Gastroesophageal sphincter (tissue), 4 donors: ENCODE measurements at regions not wholly inside any gene's neighbourhood (a gene's known extent, or its start where the extent isn't known, plus 50 kb on each side); places are given as distances from the start of the nearest gene placed in this dataset.
A peak's percentile ranks its signal among the peaks of the same experiment; 100 is the strongest.

ENCODE experiments used
- ATAC-seq: fragments of 150-250 bp; one replicate; pipeline ENCODE4 v1.9.1; 2016; ENCODE audit warnings: mild to moderate bottlenecking, moderate library complexity
- H3K27ac ChIP-seq, 4 donors: fragments of 200-600 bp; sonication (generic) in 3 of 4; 1 replicate in 3 of 4; 2 replicates in 1 of 4; pipeline ENCODE4 v1.5.1; 2016 to 2019
- H3K27me3 ChIP-seq: fragments of 200-600 bp; sonication (generic); one replicate; pipeline ENCODE4 v1.5.1; 2019
- H3K36me3 ChIP-seq, 2 donors: fragments of 200-600 bp; sonication (generic); one replicate each; pipeline ENCODE4 v1.5.1; 2019; ENCODE audit warnings: control low read depth in 1 of 2
- H3K4me1 ChIP-seq, 3 donors: fragments of 200-600 bp; sonication (generic); 1 replicate in 2 of 3; 2 replicates in 1 of 3; pipeline ENCODE4 v1.5.1; 2016 to 2019; ENCODE audit warnings: control low read depth in 2 of 3
- H3K4me3 ChIP-seq, 2 donors: fragments of 200-600 bp; sonication (generic); one replicate each; pipeline ENCODE4 v1.5.1; 2019; ENCODE audit warnings: mild to moderate bottlenecking in 1 of 2, moderate library complexity in 1 of 2
- H3K9me3 ChIP-seq, 3 donors: fragments of 200-600 bp; sonication (generic); one replicate each; pipeline ENCODE4 v1.5.1; 2017 to 2019; ENCODE audit warnings: control low read depth in 2 of 3
- EP300 ChIP-seq: sonication (generic); formaldehyde crosslinking; IDR thresholded peaks from one replicate; pipeline ENCODE4 v1.6.1; 2017; ENCODE audit warnings: antibody characterized with exemption, mild to moderate bottlenecking
- POLR2A ChIP-seq, 2 donors: fragments of 450-650 bp; IDR thresholded peaks; one replicate each; pipeline ENCODE4 v1.6.1; 2017; ENCODE audit warnings: antibody characterized with exemption in 2 of 2, mild to moderate bottlenecking in 2 of 2, moderate library complexity in 1 of 2
- POLR2AphosphoS5 ChIP-seq: sonication (generic); formaldehyde crosslinking; IDR thresholded peaks from one replicate; pipeline ENCODE4 v1.6.1; 2017; ENCODE audit warnings: antibody characterized with exemption
- WGBS, 2 donors: methylation state at CpG; one replicate each; pipeline ENCODE4 v1.1.5; 2018; ENCODE audit warnings: low coverage in 1 of 2; 5-methylcytosine and 5-hydroxymethylcytosine counted together
- TF ChIP-seq, protein P1 (sequence below), 4 experiments: fragments of 200-600 bp in 2 of 4; fragments of 450-650 bp in 2 of 4; sonication (generic) in 1 of 4; IDR thresholded peaks; one replicate each; pipeline ENCODE4 v1.5.1; 2017 to 2019; ENCODE audit warnings: antibody characterized with exemption in 4 of 4, mild to moderate bottlenecking in 2 of 4, moderate library complexity in 2 of 4

DNA sequence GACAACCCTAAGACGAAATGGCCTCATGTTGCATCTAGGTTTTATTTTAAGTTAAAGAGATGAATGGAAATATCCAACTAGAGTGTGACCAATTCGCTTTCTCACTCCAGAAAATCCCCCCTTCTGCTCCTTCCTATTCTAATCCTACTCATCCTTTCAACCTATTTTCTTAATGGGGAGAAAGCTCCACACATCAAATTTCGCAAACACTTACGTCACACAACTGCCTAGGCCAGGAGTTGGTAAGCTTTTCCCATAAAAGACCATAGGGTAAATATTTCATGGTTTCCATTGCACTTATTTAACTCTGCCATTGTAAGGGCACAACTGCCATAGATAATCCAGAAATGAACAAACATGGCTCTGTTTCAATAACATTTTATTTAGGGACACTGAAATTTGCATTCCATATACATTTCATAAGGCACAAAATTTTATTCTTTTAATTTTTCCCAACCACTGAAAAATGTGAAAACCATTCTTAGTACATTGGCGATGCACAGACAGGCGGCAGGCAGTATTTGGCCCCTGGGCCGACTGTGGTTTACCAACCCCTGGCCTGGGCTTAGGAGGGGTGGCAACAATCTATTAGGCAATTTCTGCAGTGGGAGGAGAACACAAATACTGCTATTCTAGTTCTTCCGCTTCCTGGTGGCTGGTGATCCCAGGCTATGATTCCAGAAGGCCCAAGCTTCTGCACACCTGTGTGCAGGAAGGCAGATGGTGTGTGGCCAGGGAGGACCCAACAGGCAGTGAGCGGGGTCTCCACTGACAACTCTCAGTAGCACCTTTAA lies 67.2 kb upstream of the FOXN3 start:
- Histone ChIP-seq H3K4me3 (no peak overlapping the region), H3K4me1 (peaks cover 0 to 2% (median 0%) of the 10 kb centered on the region in 3 donors), H3K27ac (no peak overlapping the region), H3K9me3 (no peaks in the 10 kb centered on the region), H3K36me3 (no peaks in the 10 kb centered on the region), H3K27me3 (no peaks in the 10 kb centered on the region)
- ATAC-seq, result no peak
- TF ChIP-seq EP300, result no peak
- TF ChIP-seq, protein P1, sequence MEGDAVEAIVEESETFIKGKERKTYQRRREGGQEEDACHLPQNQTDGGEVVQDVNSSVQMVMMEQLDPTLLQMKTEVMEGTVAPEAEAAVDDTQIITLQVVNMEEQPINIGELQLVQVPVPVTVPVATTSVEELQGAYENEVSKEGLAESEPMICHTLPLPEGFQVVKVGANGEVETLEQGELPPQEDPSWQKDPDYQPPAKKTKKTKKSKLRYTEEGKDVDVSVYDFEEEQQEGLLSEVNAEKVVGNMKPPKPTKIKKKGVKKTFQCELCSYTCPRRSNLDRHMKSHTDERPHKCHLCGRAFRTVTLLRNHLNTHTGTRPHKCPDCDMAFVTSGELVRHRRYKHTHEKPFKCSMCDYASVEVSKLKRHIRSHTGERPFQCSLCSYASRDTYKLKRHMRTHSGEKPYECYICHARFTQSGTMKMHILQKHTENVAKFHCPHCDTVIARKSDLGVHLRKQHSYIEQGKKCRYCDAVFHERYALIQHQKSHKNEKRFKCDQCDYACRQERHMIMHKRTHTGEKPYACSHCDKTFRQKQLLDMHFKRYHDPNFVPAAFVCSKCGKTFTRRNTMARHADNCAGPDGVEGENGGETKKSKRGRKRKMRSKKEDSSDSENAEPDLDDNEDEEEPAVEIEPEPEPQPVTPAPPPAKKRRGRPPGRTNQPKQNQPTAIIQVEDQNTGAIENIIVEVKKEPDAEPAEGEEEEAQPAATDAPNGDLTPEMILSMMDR (IDR thresholded peaks at IDR 0.05), result no peak
- no peak for TF ChIP-seq POLR2A (IDR thresholded peaks at IDR 0.05)
- TF ChIP-seq POLR2AphosphoS5, result no peak
- 95% methylated on average over 5 to 8 of the region's 9 CpGs for WGBS, 2 donors

DNA sequence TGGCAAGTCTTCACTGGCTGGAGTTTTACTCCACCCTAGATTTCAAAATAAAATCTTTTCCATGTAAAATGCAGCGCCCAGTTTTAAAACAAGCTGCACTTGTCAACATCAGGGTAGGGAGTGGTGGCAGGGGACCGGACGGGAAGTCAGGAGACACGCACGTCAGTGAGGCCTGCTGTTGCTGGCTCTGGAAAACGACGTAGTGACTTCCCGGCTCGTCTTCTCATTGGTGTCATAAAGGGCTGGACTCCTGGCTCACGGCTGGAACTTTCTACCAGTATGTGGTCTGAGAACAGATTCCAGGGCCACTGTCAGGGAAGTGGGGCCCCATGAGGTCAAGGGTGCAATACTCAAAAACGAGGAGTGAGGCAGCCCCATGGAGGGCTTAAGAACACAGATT lies 64.2 kb upstream of the FOXN3 start:
- 64 to 92% methylated on average over 5 to 6 of the region's 11 CpGs for WGBS, 2 donors
- Histone ChIP-seq H3K27me3 (no peaks in the 10 kb centered on the region), H3K36me3 (no peaks in the 10 kb centered on the region), H3K4me3 (no peak overlapping the region), H3K9me3 (no peaks in the 10 kb centered on the region), H3K27ac (peak overlapping the region in 2 of 4 donors; percentile 36 to 63), H3K4me1 (peaks cover 0 to 6% (median 0%) of the 10 kb centered on the region in 3 donors)
- TF ChIP-seq POLR2AphosphoS5, result no peak
- no peak for TF ChIP-seq POLR2A (IDR thresholded peaks at IDR 0.05)
- no peak for TF ChIP-seq EP300
- TF ChIP-seq, protein P1 (IDR thresholded peaks at IDR 0.05), result no peak
- ATAC-seq, result peak; percentile 87

DNA sequence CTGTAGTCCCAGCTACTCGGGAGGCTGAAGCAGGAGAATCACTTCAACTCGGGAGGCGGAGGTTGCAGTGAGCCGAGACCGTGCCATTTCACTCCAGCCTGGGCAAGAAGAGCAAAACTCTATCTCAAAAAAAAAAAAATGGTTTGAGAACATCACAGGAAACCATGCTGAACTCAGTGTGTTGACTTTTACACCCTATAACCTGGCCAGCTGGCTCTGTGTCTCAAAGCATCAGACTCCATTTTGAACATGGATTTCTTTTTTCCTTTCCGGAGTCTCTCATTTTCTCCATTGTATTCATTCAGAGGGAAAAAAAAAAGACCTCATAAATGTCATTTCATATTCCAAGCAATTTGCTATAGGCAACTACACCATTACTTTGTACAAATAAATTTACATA lies 63.2 kb upstream of the FOXN3 start:
- no peak for ATAC-seq
- WGBS, 2 donors, result 80 to 100% methylated on average over 1 to 5 of the region's 6 CpGs
- H3K27ac ChIP-seq, result no peak overlapping the region

DNA sequence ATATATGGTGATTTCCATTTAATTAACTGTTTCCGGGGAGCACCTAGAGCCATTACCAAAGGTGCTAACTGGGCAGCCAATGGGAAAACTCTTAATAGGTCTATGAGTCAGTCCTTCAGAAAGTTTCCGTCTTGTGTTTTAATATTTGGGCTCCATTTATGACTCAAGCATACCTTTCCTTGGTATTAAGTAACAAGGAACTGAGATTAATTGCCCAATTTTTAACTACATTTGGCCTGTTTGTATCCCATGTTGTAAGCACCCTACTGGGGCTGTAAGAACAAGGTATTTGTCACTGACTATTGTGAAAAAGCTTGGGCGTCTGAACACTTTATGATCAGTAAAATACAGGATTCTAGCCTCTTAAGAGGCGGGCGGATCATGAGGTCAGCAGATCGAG lies 62.8 kb upstream of the FOXN3 start:
- Histone ChIP-seq H3K36me3 (no peaks in the 10 kb centered on the region), H3K27ac (no peak overlapping the region), H3K9me3 (no peaks in the 10 kb centered on the region), H3K4me1 (peaks cover 0 to 6% (median 0%) of the 10 kb centered on the region in 3 donors), H3K4me3 (no peak overlapping the region), H3K27me3 (no peaks in the 10 kb centered on the region)
- TF ChIP-seq, protein P1 (IDR thresholded peaks at IDR 0.05), result no peak
- TF ChIP-seq POLR2AphosphoS5, result peak; percentile 6
- no peak for TF ChIP-seq POLR2A (IDR thresholded peaks at IDR 0.05)
- TF ChIP-seq EP300, result no peak
- peak; percentile 71 for ATAC-seq
- WGBS, 2 donors, result 93 to 100% methylated on average over 1 to 4 of the region's 6 CpGs

More for the DNA sequence above, 63.2 kb upstream of the FOXN3 start:
- H3K4me3 ChIP-seq, result no peak overlapping the region
- peaks cover 0 to 6% (median 0%) of the 10 kb centered on the region in 3 donors for H3K4me1 ChIP-seq
- no peaks in the 10 kb centered on the region for H3K9me3 ChIP-seq
- TF ChIP-seq EP300 (no peak), POLR2AphosphoS5 (no peak), POLR2A (IDR thresholded peaks at IDR 0.05) (no peak)
- TF ChIP-seq, protein P1 (IDR thresholded peaks at IDR 0.05), result no peak
- H3K27me3 ChIP-seq, result no peaks in the 10 kb centered on the region
- no peaks in the 10 kb centered on the region for H3K36me3 ChIP-seq

DNA sequence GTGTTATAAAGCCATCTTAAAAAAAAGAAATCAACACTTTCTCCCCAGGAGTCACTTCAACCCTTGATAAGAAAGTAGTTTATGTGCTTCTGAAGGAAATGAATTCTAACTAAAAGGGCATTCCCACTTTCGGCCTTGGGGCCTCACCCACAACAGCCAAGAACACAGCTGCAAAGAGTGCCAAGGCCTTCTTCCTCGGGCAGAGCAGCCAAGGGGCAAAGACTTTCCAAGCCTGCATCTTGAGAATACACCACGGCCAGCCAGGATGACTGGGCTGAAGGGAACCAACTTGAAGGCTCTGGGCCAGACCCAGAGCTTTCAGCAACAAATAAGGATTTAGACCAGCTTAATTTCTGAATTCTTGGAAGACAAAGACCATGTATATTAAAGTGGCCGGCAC lies 60.4 kb upstream of the FOXN3 start:
- no peak for ATAC-seq
- TF ChIP-seq, protein P1 (IDR thresholded peaks at IDR 0.05), result no peak
- TF ChIP-seq EP300, result no peak
- TF ChIP-seq POLR2A (IDR thresholded peaks at IDR 0.05), result no peak
- TF ChIP-seq POLR2AphosphoS5, result no peak
- H3K36me3 ChIP-seq, result no peaks in the 10 kb centered on the region
- no peaks in the 10 kb centered on the region for H3K27me3 ChIP-seq
- H3K4me3 ChIP-seq, result no peak overlapping the region
- H3K27ac ChIP-seq, result peak overlapping the region in 2 of 4 donors; percentile 15 to 33
- 72 to 83% methylated on average over 2 to 3 of the region's 4 CpGs for WGBS, 2 donors
- H3K4me1 ChIP-seq, result peaks cover 0 to 6% (median 0%) of the 10 kb centered on the region in 3 donors
- H3K9me3 ChIP-seq, result no peaks in the 10 kb centered on the region
